Activated T-helper 1 cell treated with anti-CD3 and anti-CD28 coated beads, Interleukin-12 subunit alpha, Interleukin-12 subunit beta, Interleukin-2, Interleukin-4 antibody, amounts not matched to agents 30 ng/mL and 10 ng/mL and 1 ng/mL, durations not matched to agents 14 hours and 24 hours and 36 hours (primary cell): ENCODE measurements at regions not wholly inside any gene's neighbourhood (a gene's known extent, or its start where the extent isn't known, plus 50 kb on each side); places are given as distances from the start of the nearest gene placed in this dataset.
"Not testable (repeated sequence)": the region's sequence is repeated elsewhere in the genome, so short reads cannot be mapped to it uniquely, and the experiment has no call there.

Experiments
- DNase-seq: peaks from one replicate; pipeline ENCODE4 v3.0.0; 2021; ENCODE audit warnings: low spot score
- H3K27ac Mint-ChIP-seq: one replicate; pipeline ENCODE4 v1.8.0; 2021; ENCODE audit warnings: mild to moderate bottlenecking, mixed read lengths
- H3K27me3 Mint-ChIP-seq: one replicate; pipeline ENCODE4 v1.8.0; 2022; ENCODE audit warnings: mild to moderate bottlenecking, moderate library complexity, mixed read lengths; ENCODE audit not compliant: insufficient read depth
- H3K36me3 Mint-ChIP-seq: one replicate; pipeline ENCODE4 v1.8.0; 2021; ENCODE audit warnings: low read depth, mixed read lengths
- H3K4me1 Mint-ChIP-seq: one replicate; pipeline ENCODE4 v1.8.0; 2021; ENCODE audit warnings: low read depth, mixed read lengths
- H3K4me3 Mint-ChIP-seq: one replicate; pipeline ENCODE4 v1.8.0; 2021; ENCODE audit warnings: mild to moderate bottlenecking, moderate library complexity, mixed read lengths
- H3K9me3 Mint-ChIP-seq: one replicate; pipeline ENCODE4 v1.8.0; 2021; ENCODE audit warnings: mixed read lengths
- intact Hi-C: fragments of 100-400 bp; cut with micrococcal nuclease; formaldehyde crosslinking; loops from one replicate; pipeline ENCODE4 v1.15.1; 2024

DNA sequence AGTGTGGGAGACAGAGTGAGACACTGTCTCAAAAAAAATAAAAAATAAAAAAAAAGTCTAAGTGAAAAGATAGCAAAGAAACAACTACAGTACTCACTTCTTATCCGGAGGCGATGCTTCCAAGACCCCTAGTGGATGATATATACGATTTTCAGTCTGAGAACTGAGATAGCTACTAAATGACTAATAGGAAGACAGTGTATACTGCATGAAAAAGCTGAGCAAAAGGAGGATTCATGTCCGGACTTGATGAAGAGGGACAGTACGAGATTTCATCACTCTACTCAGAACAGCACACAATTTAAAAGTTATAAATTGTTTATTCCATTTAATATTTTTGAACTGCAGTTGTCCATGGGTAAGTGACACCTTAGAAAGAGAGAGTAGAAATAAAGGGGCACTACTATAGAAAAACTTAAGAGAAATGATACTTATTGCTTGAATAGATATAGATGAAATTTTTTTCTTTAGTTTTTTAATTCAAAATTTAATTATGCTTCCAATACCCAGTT, 190.7 kb downstream of the POTEB3 start:
- H3K27ac Mint-ChIP-seq, H3K27me3 Mint-ChIP-seq, intact Hi-C loops, H3K9me3 Mint-ChIP-seq, DNase-seq, H3K4me1 Mint-ChIP-seq, H3K36me3 Mint-ChIP-seq, H3K4me3 Mint-ChIP-seq: not testable (repeated sequence)
